ENCODE measurements at regions not wholly inside any gene's neighbourhood (a gene's known extent, or its start where the extent isn't known, plus 50 kb on each side); places are given as distances from the start of the nearest gene placed in this dataset.

DNA sequence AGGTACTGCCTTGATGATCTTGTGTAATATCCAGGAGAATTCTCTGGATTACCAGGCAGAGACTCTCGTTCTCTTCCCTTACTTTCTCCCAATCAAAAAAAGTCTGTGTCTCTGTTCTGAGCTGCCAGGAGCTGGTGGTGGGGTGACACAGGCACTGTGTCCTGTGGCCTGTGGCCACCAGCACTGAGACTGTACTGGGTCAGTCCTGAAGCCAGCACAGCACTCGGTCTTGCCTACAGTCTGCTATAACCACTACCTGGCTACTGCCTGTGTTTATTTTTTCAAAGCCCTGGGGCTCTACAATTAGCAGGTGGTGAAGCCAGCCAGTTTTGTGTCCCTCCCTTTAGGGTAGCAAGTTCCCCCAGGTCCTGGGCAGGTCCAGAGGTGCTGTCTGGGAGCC, 331.1 kb upstream of the MAGEB18 start:
- TF ChIP-seq, protein P1, sequence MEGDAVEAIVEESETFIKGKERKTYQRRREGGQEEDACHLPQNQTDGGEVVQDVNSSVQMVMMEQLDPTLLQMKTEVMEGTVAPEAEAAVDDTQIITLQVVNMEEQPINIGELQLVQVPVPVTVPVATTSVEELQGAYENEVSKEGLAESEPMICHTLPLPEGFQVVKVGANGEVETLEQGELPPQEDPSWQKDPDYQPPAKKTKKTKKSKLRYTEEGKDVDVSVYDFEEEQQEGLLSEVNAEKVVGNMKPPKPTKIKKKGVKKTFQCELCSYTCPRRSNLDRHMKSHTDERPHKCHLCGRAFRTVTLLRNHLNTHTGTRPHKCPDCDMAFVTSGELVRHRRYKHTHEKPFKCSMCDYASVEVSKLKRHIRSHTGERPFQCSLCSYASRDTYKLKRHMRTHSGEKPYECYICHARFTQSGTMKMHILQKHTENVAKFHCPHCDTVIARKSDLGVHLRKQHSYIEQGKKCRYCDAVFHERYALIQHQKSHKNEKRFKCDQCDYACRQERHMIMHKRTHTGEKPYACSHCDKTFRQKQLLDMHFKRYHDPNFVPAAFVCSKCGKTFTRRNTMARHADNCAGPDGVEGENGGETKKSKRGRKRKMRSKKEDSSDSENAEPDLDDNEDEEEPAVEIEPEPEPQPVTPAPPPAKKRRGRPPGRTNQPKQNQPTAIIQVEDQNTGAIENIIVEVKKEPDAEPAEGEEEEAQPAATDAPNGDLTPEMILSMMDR (IDR thresholded peaks at IDR 0.05): no peak
- no peak for TF ChIP-seq EP300 (IDR thresholded peaks at IDR 0.05)
- TF ChIP-seq POLR2A (IDR thresholded peaks at IDR 0.05): no peak

Measured in stomach (tissue), 4 donors.